CD4-positive, alpha-beta T cell treated with Interleukin-10 for 1 hour (primary cell): ENCODE measurements at regions not wholly inside any gene's neighbourhood (a gene's known extent, or its start where the extent isn't known, plus 50 kb on each side); places are given as distances from the start of the nearest gene placed in this dataset.

Experiments used
- DNase-seq: peaks from one replicate; pipeline ENCODE4 v3.0.0-alpha.2; 2020

- no peak for DNase-seq
These were observed 138.9 kb upstream of the COL8A1 start for GRCh38 chr3:99499235-99500158.

- no peak for DNase-seq
These were observed 139.7 kb upstream of the COL8A1 start for GRCh38 chr3:99498550-99499234.

GRCh38 chr3:99487894-99488293 lies 150.5 kb upstream of the COL8A1 start:
- no peak for DNase-seq

- no peak for DNase-seq
These were observed 153.1 kb upstream of the COL8A1 start for GRCh38 chr3:99485286-99485685.

GRCh38 chr3:99484871-99485270 lies 153.5 kb upstream of the COL8A1 start:
- DNase-seq = no peak

- DNase-seq = no peak
These were observed 154.6 kb upstream of the COL8A1 start for GRCh38 chr3:99483841-99484240.

GRCh38 chr3:99482191-99482590 lies 156.2 kb upstream of the COL8A1 start:
- DNase-seq = no peak

GRCh38 chr3:99481561-99481960 lies 156.8 kb upstream of the COL8A1 start:
- no peak for DNase-seq

- DNase-seq = no peak
These were observed 158.6 kb upstream of the COL8A1 start for GRCh38 chr3:99479768-99480167.

GRCh38 chr3:99477650-99478049 lies 160.7 kb upstream of the COL8A1 start:
- no peak for DNase-seq

- no peak for DNase-seq
These were observed 163.2 kb upstream of the COL8A1 start for GRCh38 chr3:99475229-99475628.

GRCh38 chr3:99474776-99475175 lies 163.6 kb upstream of the COL8A1 start:
- no peak for DNase-seq

GRCh38 chr3:99473321-99473751 lies 165.1 kb upstream of the COL8A1 start:
- DNase-seq = no peak

GRCh38 chr3:99472385-99472784 lies 166.0 kb upstream of the COL8A1 start:
- DNase-seq = no peak

GRCh38 chr3:99471353-99472323 lies 166.8 kb upstream of the COL8A1 start:
- DNase-seq = no peak

GRCh38 chr3:99470841-99471240 lies 167.6 kb upstream of the COL8A1 start:
- no peak for DNase-seq

GRCh38 chr3:99468918-99469317 lies 169.5 kb upstream of the COL8A1 start:
- DNase-seq = no peak

- no peak for DNase-seq
These were observed 171.0 kb upstream of the COL8A1 start for GRCh38 chr3:99467420-99467819.

- DNase-seq = no peak
These were observed 172.1 kb upstream of the COL8A1 start for GRCh38 chr3:99466331-99466730.

- no peak for DNase-seq
These were observed 180.4 kb upstream of the COL8A1 start for GRCh38 chr3:99458013-99458412.

GRCh38 chr3:99442599-99442998 lies 195.8 kb upstream of the COL8A1 start:
- DNase-seq = no peak

GRCh38 chr3:99439892-99440291 lies 198.5 kb upstream of the COL8A1 start:
- no peak for DNase-seq

GRCh38 chr3:99434190-99434589 lies 204.2 kb upstream of the COL8A1 start:
- no peak for DNase-seq
